Mesothelial cell of epicardium (in vitro differentiated cells): ENCODE measurements at regions not wholly inside any gene's neighbourhood (a gene's known extent, or its start where the extent isn't known, plus 50 kb on each side); places are given as distances from the start of the nearest gene placed in this dataset.

ENCODE experiments used
- DNase-seq, 2 experiments: peaks; one replicate each; pipeline ENCODE4 v3.0.0; 2021; ENCODE audit warnings: low spot score in 2 of 2; ENCODE audit not compliant: unreplicated experiment in 2 of 2
- H3K27ac Mint-ChIP-seq: 2 replicates; pipeline ENCODE4 v1.8.0; 2021; ENCODE audit warnings: mixed read lengths
- H3K27me3 Mint-ChIP-seq: 2 replicates; pipeline ENCODE4 v1.8.0; 2021; ENCODE audit warnings: low read depth, mixed read lengths
- H3K36me3 Mint-ChIP-seq: 2 replicates; pipeline ENCODE4 v1.8.0; 2021; ENCODE audit warnings: mixed read lengths
- H3K4me1 Mint-ChIP-seq: 2 replicates; pipeline ENCODE4 v1.8.0; 2021; ENCODE audit warnings: mixed read lengths
- H3K4me3 Mint-ChIP-seq: 2 replicates; pipeline ENCODE4 v1.8.0; 2021; ENCODE audit warnings: mild to moderate bottlenecking, moderate library complexity, mixed read lengths
- H3K9me3 Mint-ChIP-seq: 2 replicates; pipeline ENCODE4 v1.8.0; 2021; ENCODE audit warnings: mixed read lengths
- CTCF ChIP-seq: fragments of 200-600 bp; sonication (generic); IDR thresholded peaks from one replicate; pipeline ENCODE4 v1.5.0; 2021; ENCODE audit warnings: antibody characterized with exemption; ENCODE audit not compliant: unreplicated experiment

- no peak overlapping the region for H3K27ac Mint-ChIP-seq
- no peak for DNase-seq
- peaks cover 6% of the 10 kb centered on the region for H3K4me1 Mint-ChIP-seq
- no peak for TF ChIP-seq CTCF
- H3K27me3 Mint-ChIP-seq: no peaks in the 10 kb centered on the region
- no peak overlapping the region for H3K4me3 Mint-ChIP-seq
- H3K9me3 Mint-ChIP-seq: peaks cover 23% of the 10 kb centered on the region
- H3K36me3 Mint-ChIP-seq: no peaks in the 10 kb centered on the region
Measured at GRCh38 chr6:137768935-137769334, 98.1 kb upstream of the TNFAIP3 start.

DNA sequence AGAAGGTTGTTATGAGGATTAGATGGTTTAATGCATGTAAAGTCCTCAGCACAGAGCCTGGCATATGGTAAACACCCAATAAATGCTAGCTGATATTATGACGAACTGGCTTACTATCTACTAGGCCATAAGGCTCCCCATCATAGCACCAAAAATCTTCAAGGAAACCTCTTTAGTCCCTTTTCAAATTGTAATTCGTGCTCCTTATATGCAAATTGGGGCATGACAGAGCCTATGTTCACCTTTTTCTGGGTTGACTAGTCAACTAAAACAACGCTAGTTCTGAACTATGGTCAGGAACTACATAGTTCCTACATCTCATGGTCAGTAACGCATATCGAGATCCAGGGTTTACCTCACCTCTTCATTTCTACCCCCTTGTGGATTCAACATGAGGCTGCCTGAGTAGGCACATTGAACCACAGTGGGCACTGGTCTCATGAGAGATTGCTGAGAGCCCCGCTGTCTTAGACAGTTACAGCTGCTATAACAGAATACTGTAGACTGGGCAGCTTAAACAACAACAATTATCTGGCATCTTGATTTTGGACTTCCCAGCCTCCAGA lies 97.2 kb upstream of the TNFAIP3 start:
- H3K27ac Mint-ChIP-seq: no peak overlapping the region
- H3K9me3 Mint-ChIP-seq: peaks cover 23% of the 10 kb centered on the region
- DNase-seq: no peak
- H3K4me3 Mint-ChIP-seq: no peak overlapping the region
- no peak for TF ChIP-seq CTCF
- H3K36me3 Mint-ChIP-seq: no peaks in the 10 kb centered on the region
- H3K4me1 Mint-ChIP-seq: peaks cover 6% of the 10 kb centered on the region
- no peaks in the 10 kb centered on the region for H3K27me3 Mint-ChIP-seq

- DNase-seq: no peak
- Mint-ChIP-seq H3K27ac (no peak overlapping the region), H3K4me3 (no peak overlapping the region), H3K4me1 (peaks cover 26% of the 10 kb centered on the region), H3K9me3 (peaks cover 12% of the 10 kb centered on the region), H3K36me3 (no peaks in the 10 kb centered on the region), H3K27me3 (no peaks in the 10 kb centered on the region)
- no peak for TF ChIP-seq CTCF
Measured at GRCh38 chr6:137772541-137773250, 94.4 kb upstream of the TNFAIP3 start.

DNA sequence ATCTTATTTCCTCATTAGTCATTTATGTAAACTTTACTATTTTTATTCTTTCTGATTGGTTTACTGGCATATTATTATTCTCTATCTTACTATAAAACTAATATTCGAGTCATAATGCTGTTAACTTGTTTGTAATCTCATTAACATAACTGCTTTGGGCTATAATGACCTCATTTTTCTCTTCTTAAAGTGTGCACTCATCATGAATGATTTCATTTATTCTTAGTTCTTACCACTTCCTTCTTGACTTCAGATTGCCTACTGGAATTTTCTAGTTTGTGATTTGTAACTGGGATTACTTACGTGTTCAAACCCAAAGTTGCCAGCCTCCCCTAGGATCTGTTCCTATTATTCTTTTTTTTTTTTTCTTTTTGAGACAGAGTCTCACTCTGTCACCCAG lies 91.8 kb upstream of the TNFAIP3 start:
- TF ChIP-seq CTCF: no peak
- Mint-ChIP-seq H3K4me1 (peaks cover 31% of the 10 kb centered on the region), H3K27me3 (no peaks in the 10 kb centered on the region), H3K36me3 (no peaks in the 10 kb centered on the region), H3K4me3 (no peak overlapping the region), H3K9me3 (peaks cover 5% of the 10 kb centered on the region), H3K27ac (no peak overlapping the region)
- no peak for DNase-seq

- Mint-ChIP-seq H3K4me1 (peaks cover 36% of the 10 kb centered on the region), H3K4me3 (no peak overlapping the region), H3K27ac (no peak overlapping the region), H3K27me3 (no peaks in the 10 kb centered on the region), H3K9me3 (peaks cover 5% of the 10 kb centered on the region), H3K36me3 (no peaks in the 10 kb centered on the region)
- no peak for DNase-seq
- TF ChIP-seq CTCF: no peak
Measured at GRCh38 chr6:137775720-137776119, 91.3 kb upstream of the TNFAIP3 start.
